GM12878 (cell line): ENCODE measurements at regions not wholly inside any gene's neighbourhood (a gene's known extent, or its start where the extent isn't known, plus 50 kb on each side); places are given as distances from the start of the nearest gene placed in this dataset.

Experiments
- ATAC-seq: fragments of 200-7000 bp; cut with Tn5 transposase; 3 replicates; pipeline ENCODE4 v1.9.1; 2020; ENCODE audit warnings: mild to moderate bottlenecking, moderate library complexity
- BruUV-seq: library from RNA; stranded (reverse); fragments of 400-500 nt; replicated peaks from 2 replicates; lab custom pipeline; 2021; lab: Mats Ljungman, UMichigan
- CTCF ChIA-PET: fragments of 300-600 bp; sonication (Branson Sonifier 250); formaldehyde crosslinking; extraction: SDS; loops from one replicate; lab custom pipeline; 2021; ENCODE audit warnings: inconsistent platforms; lab: Yijun Ruan, JAX
- POLR2A ChIA-PET: fragments of 350-600 bp; formaldehyde crosslinking; extraction: SDS; loops from one replicate; lab custom pipeline; 2021; ENCODE audit warnings: inconsistent platforms; lab: Charles Lee
- RAD21 ChIA-PET: fragments of 300-600 bp; sonication (Branson Sonifier 250); formaldehyde crosslinking; loops from one replicate; lab custom pipeline; 2023; ENCODE audit warnings: antibody characterized with exemption; ENCODE audit not compliant: unreplicated experiment; lab: Charles Lee
- SMC1A ChIA-PET: fragments of 300-600 bp; sonication (Branson Sonifier 250); formaldehyde crosslinking; loops from one replicate; lab custom pipeline; 2023; ENCODE audit not compliant: unreplicated experiment, uncharacterized antibody; lab: Charles Lee
- DNase-seq: peaks from one replicate; pipeline ENCODE4 v3.0.0-alpha.2; 2011; ENCODE audit warnings: low read depth, low spot score
- FAIRE-seq: peaks from 3 replicates; lab custom pipeline; 2011; peaks lifted over from hg19 to GRCh38; lab: Jason Lieb, UNC
- H2AFZ ChIP-seq: 2 replicates; pipeline ENCODE4 v1.6.0; 2011; ENCODE audit warnings: low read depth, low read length, control low read depth; ENCODE audit not compliant: control insufficient read depth
- H3K27ac ChIP-seq: 2 replicates; pipeline ENCODE4 v1.5.1; 2011; ENCODE audit warnings: control low read depth; ENCODE audit not compliant: control insufficient read depth, insufficient read depth
- H3K27me3 ChIP-seq, 2 experiments: replicated peaks in 1 of 2; 2 replicates each; pipeline versions ENCODE4 v1.6.0 to v1.6.1; 2011; ENCODE audit warnings: low read length in 1 of 2; ENCODE audit not compliant: control insufficient read depth in 2 of 2, insufficient read depth in 2 of 2
- H3K36me3 ChIP-seq, 2 experiments: 2 replicates each; pipeline ENCODE4 v1.5.1; 2011; ENCODE audit warnings: low read length in 1 of 2; ENCODE audit not compliant: control insufficient read depth in 2 of 2, insufficient read depth in 2 of 2
- H3K4me1 ChIP-seq: 2 replicates; pipeline ENCODE4 v1.6.1; 2011; ENCODE audit warnings: mild to moderate bottlenecking, low read length, moderate library complexity, mixed read lengths; ENCODE audit not compliant: control insufficient read depth, insufficient read depth
- H3K4me2 ChIP-seq: 2 replicates; pipeline ENCODE4 v1.6.0; 2011; ENCODE audit warnings: control low read depth; ENCODE audit not compliant: control insufficient read depth, insufficient read depth
- H3K4me3 ChIP-seq: fragments of 200-600 bp; sonication (generic); 2 replicates; pipeline ENCODE4 v1.5.1; 2016
- H3K79me2 ChIP-seq: 2 replicates; pipeline ENCODE4 v1.6.0; 2011; ENCODE audit warnings: low read length; ENCODE audit not compliant: control insufficient read depth, insufficient read depth
- H3K9ac ChIP-seq: 2 replicates; pipeline ENCODE4 v1.8.0; 2011; ENCODE audit warnings: low read length, control low read depth, mixed read lengths; ENCODE audit not compliant: control insufficient read depth, insufficient read depth
- H3K9me3 ChIP-seq: replicated peaks from 3 replicates; pipeline ENCODE4 v1.5.1; 2011; ENCODE audit warnings: mild to moderate bottlenecking, low read length; ENCODE audit not compliant: control insufficient read depth, insufficient read depth
- H4K20me1 ChIP-seq: 2 replicates; pipeline ENCODE4 v1.6.0; 2011; ENCODE audit not compliant: control insufficient read depth, insufficient read depth
- BACH1 ChIP-seq: fragments of 450-650 bp; IDR thresholded peaks from 2 replicates; pipeline ENCODE4 v1.6.1; 2017; ENCODE audit warnings: mild to moderate bottlenecking, borderline replicate concordance
- E4F1 ChIP-seq: fragments of 450-650 bp; IDR thresholded peaks from 2 replicates; pipeline ENCODE4 v1.6.1; 2018; ENCODE audit warnings: borderline replicate concordance, mild to moderate bottlenecking; ENCODE audit not compliant: partially characterized antibody
- IRF3 ChIP-seq: fragments of 450-650 bp; IDR thresholded peaks from 2 replicates; pipeline ENCODE4 v1.6.1; 2014; ENCODE audit warnings: mild to moderate bottlenecking
- MTA3 ChIP-seq: IDR thresholded peaks from 2 replicates; pipeline ENCODE4 v1.6.1; 2012; ENCODE audit warnings: low read length, inconsistent platforms, borderline replicate concordance
- NBN ChIP-seq: fragments of 450-650 bp; IDR thresholded peaks from 2 replicates; pipeline ENCODE4 v1.6.1; 2016
- NFYB ChIP-seq: IDR thresholded peaks from 2 replicates; pipeline ENCODE4 v1.6.1; 2011; ENCODE audit warnings: low read depth, mild to moderate bottlenecking, low read length, improper control_type of control experiment, moderate library complexity; ENCODE audit not compliant: insufficient read depth
- PAX8 ChIP-seq: fragments of 450-650 bp; IDR thresholded peaks from 2 replicates; pipeline ENCODE4 v1.6.1; 2017; ENCODE audit warnings: mild to moderate bottlenecking, moderate library complexity
- RAD51 ChIP-seq: fragments of 450-650 bp; IDR thresholded peaks from 2 replicates; pipeline ENCODE4 v1.6.1; 2016; ENCODE audit warnings: moderate library complexity, mild to moderate bottlenecking, inconsistent platforms
- TAF1 ChIP-seq: IDR thresholded peaks from 2 replicates; pipeline ENCODE4 v1.6.1; 2011; ENCODE audit warnings: mild to moderate bottlenecking, low read depth, low read length, borderline replicate concordance
- TARDBP ChIP-seq: IDR thresholded peaks from 2 replicates; pipeline ENCODE4 v1.6.1; 2016; ENCODE audit warnings: borderline replicate concordance
- TCF3 ChIP-seq: IDR thresholded peaks from 2 replicates; pipeline ENCODE4 v1.6.1; 2012; ENCODE audit warnings: low read depth, mild to moderate bottlenecking, low read length, borderline replicate concordance; ENCODE audit not compliant: insufficient read depth
- YY1 ChIP-seq: IDR thresholded peaks from 2 replicates; pipeline ENCODE4 v1.6.1; 2011; ENCODE audit warnings: low read depth, mild to moderate bottlenecking, low read length
- ZNF592 ChIP-seq: fragments of 450-650 bp; IDR thresholded peaks from 2 replicates; pipeline ENCODE4 v1.6.1; 2017; ENCODE audit warnings: mild to moderate bottlenecking, moderate library complexity
- ZNF687 ChIP-seq: fragments of 450-650 bp; IDR thresholded peaks from 2 replicates; pipeline ENCODE4 v1.6.1; 2017; ENCODE audit warnings: mild to moderate bottlenecking, moderate library complexity
- WGBS: methylation state at CpG from one replicate; pipeline ENCODE4 v1.1.6; 2016; ENCODE audit warnings: low lambda C conversion rate; ENCODE audit not compliant: insufficient replicate concordance, insufficient coverage; ENCODE audit errors: missing lambda C conversion rate; 5-methylcytosine and 5-hydroxymethylcytosine counted together
- in situ Hi-C: fragments of 300-500 bp; cut with MboI; formaldehyde crosslinking; loops from 9 replicates; pipeline ENCODE4 v1.14.3; 2018; ENCODE audit warnings: mixed read lengths
- intact Hi-C: fragments of 100-400 bp; cut with micrococcal nuclease; formaldehyde crosslinking; loops from one replicate; pipeline ENCODE4 v1.14.2; 2022; ENCODE audit not compliant: unreplicated experiment

DNA sequence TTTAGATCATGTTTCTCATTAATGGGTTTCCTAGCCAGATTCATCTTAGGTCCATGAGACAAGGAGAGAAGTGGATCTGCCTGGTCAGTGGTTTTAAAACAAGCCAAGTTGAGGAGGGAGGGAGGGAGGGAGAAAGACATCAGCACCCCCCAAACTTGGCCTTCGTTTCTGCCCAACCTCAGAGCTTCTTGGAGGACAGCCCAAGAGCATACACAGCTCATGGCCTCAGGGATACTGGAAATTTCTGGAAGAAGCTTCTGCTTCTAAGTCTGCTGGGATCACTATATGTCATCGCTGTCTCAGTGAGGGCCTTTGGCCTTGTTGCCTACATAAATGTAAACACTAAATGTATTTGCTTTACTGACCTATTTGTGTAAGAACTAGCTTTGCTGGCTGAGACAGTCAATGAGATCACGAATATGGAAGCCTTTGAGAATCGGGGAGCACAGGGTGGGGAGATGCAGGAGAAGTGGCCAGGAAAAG lies 375.1 kb downstream of the BUD13 start:
- H3K27me3 ChIP-seq, result no peaks in the 10 kb centered on the region; a peak in 2 of 4 replicates
- H3K36me3 ChIP-seq, result no peaks in the 10 kb centered on the region
- H3K79me2 ChIP-seq, result no peaks in the 10 kb centered on the region
- in situ Hi-C loops (no loop called here), intact Hi-C loops (no loop called here)
- no peak overlapping the region for H3K4me2 ChIP-seq
- no peak for DNase-seq
- no peaks in the 10 kb centered on the region for H3K9me3 ChIP-seq
- FAIRE-seq, result no peak
- WGBS, result 17% methylated on average over 3 of the region's 4 CpGs
- TF ChIP-seq NBN (no peak), ZNF592 (no peak), IRF3 (no peak), YY1 (no peak), MTA3 (no peak), RAD51 (no peak), ZNF687 (no peak), TCF3 (no peak), PAX8 (no peak), BACH1 (no peak), TAF1 (no peak), E4F1 (no peak), TARDBP (no peak), NFYB (no peak)
- H3K4me1 ChIP-seq, result no peaks in the 10 kb centered on the region
- no peaks in the 10 kb centered on the region for H4K20me1 ChIP-seq
- H2AFZ ChIP-seq, result no peak overlapping the region
- H3K27ac ChIP-seq, result no peak overlapping the region
- SMC1A ChIA-PET, result no interaction called here
- no TSS peak for BruUV-seq
- RAD21 ChIA-PET, result no interaction called here
- CTCF ChIA-PET, result interaction anchor here (1.1 kb wide), 1 partner anchor 9 kb away, joined by 3 read pairs; no protein-coding TSS in a partner anchor
- no peak for ATAC-seq
- no peak overlapping the region for H3K4me3 ChIP-seq
- POLR2A ChIA-PET, result no interaction called here
- no peak overlapping the region for H3K9ac ChIP-seq
